ENCODE measurements at regions not wholly inside any gene's neighbourhood (a gene's known extent, or its start where the extent isn't known, plus 50 kb on each side); places are given as distances from the start of the nearest gene placed in this dataset.
"Not testable (repeated sequence)": the region's sequence is repeated elsewhere in the genome, so short reads cannot be mapped to it uniquely, and the experiment has no call there.

DNA sequence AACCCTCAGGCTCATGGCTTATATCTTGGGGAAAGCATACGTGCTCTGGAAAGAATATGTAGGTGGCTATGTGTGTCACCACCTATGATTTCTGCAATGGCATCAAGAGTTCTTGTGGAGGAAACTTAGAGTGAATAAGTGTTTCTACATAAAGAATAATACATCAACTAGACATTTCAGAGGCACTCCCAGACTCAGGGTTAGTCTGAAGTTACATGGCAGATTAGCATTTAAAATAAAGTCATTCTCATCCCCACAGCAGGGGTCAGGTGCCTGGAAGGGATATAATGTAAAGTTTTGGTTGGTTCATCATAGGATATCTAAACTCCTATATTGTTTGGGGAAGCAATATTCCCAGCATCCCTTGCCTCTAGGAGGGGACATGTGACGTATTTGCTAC is 182.1 kb downstream of the PCTP start:
- DNase-seq (ENCODE audit: low read depth) (no peak), FAIRE-seq (no peak)
- Histone ChIP-seq H3K4me3 (ENCODE audit: low read depth, low read length) (no peak overlapping the region), H3K36me3 (ENCODE audit: control insufficient read depth, insufficient read depth, low read length) (no peaks in the 10 kb centered on the region), H3K27me3 (ENCODE audit: control insufficient read depth, insufficient read depth, low read length) (no peaks in the 10 kb centered on the region)
- TF ChIP-seq, protein P1, sequence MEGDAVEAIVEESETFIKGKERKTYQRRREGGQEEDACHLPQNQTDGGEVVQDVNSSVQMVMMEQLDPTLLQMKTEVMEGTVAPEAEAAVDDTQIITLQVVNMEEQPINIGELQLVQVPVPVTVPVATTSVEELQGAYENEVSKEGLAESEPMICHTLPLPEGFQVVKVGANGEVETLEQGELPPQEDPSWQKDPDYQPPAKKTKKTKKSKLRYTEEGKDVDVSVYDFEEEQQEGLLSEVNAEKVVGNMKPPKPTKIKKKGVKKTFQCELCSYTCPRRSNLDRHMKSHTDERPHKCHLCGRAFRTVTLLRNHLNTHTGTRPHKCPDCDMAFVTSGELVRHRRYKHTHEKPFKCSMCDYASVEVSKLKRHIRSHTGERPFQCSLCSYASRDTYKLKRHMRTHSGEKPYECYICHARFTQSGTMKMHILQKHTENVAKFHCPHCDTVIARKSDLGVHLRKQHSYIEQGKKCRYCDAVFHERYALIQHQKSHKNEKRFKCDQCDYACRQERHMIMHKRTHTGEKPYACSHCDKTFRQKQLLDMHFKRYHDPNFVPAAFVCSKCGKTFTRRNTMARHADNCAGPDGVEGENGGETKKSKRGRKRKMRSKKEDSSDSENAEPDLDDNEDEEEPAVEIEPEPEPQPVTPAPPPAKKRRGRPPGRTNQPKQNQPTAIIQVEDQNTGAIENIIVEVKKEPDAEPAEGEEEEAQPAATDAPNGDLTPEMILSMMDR (IDR thresholded peaks at IDR 0.05; ENCODE audit: insufficient read depth, low read length, severe bottlenecking), result no peak

DNA sequence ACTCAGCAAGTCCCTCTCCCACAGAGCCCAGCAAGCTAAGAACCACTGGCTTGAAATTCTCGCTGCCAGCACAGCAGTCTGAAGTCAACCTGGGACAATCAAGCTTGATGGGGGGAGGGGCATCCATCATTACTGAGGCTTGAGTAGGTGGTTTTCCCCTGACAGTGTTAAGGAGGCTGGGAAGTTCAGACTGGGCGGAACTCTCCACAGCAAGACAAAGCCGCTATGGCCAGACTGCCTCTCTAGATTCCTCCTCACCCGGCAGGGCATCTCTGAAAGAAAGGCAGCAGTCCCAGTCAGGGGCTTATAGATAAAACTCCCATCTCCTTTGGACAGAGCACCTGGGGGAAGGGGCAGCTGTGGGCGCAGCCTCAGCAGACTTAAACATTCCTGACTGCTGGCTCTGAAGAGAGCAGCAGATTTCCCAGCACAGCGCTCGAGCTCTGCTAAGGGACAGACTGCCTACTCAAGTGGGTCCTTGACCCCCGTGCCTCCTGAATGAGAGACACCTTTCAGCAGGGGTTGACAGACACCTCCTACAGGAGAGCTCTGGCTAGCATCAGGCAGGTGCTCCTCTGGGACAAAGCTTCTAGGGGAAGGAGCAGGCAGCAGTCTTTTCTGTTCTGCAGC is 188.4 kb downstream of the PCTP start:
- not testable (repeated sequence) for H3K36me3 ChIP-seq (ENCODE audit: control insufficient read depth, insufficient read depth, low read length); H3K27me3 ChIP-seq (ENCODE audit: control insufficient read depth, insufficient read depth, low read length); FAIRE-seq; H3K4me3 ChIP-seq (ENCODE audit: low read depth, low read length); DNase-seq (ENCODE audit: low read depth)

DNA sequence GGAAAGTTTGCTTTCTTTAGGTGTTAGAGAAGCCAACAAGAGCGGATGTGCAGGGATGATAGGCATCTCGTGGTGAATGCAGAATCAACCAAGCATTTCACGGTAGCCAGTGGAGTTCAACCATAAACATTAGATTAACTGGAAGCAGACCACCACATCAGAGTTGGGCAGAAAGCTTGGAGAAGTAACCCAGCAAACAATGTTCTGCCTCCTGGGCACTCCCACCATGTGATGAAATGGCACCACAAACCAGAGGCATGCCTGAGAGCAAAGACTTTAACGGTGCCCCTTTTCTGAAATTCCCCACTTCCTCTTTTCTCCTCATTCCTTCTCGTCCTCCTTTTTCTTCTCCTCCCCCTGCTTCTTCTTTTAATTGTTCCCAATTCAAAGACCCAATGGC is 193.5 kb upstream of the ANKFN1 start:
- no peak for DNase-seq (ENCODE audit: low read depth)
- TF ChIP-seq, protein P1 (IDR thresholded peaks at IDR 0.05; ENCODE audit: insufficient read depth, low read length, severe bottlenecking), result no peak
- no peak for FAIRE-seq
- Histone ChIP-seq H3K4me3 (ENCODE audit: low read depth, low read length) (no peak overlapping the region), H3K27me3 (ENCODE audit: control insufficient read depth, insufficient read depth, low read length) (no peaks in the 10 kb centered on the region), H3K36me3 (ENCODE audit: control insufficient read depth, insufficient read depth, low read length) (no peaks in the 10 kb centered on the region)

DNA sequence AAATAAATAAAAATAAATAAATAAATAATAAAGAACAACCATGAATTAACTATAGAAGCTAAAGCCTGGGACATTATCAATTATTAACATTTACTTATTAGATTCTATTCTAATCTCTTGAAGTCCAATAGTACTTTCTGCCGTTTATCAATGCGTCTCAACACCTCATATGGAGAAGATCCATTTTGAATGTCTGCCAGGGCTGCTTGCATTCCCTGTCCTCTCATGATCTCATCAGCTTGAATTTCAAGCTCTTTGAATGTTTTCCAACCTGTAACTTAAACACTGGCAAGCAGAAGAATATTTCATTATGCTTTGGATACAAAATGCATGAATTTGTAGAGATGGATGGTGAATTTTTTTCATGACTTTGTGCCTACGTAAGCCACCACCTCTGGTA is 191.9 kb upstream of the ANKFN1 start:
- TF ChIP-seq, protein P1 (IDR thresholded peaks at IDR 0.05; ENCODE audit: insufficient read depth, low read length, severe bottlenecking), result no peak
- no peak overlapping the region for H3K4me3 ChIP-seq (ENCODE audit: low read depth, low read length)
- DNase-seq (ENCODE audit: low read depth) (no peak), FAIRE-seq (no peak)
- no peaks in the 10 kb centered on the region for H3K27me3 ChIP-seq (ENCODE audit: control insufficient read depth, insufficient read depth, low read length)
- no peaks in the 10 kb centered on the region for H3K36me3 ChIP-seq (ENCODE audit: control insufficient read depth, insufficient read depth, low read length)

DNA sequence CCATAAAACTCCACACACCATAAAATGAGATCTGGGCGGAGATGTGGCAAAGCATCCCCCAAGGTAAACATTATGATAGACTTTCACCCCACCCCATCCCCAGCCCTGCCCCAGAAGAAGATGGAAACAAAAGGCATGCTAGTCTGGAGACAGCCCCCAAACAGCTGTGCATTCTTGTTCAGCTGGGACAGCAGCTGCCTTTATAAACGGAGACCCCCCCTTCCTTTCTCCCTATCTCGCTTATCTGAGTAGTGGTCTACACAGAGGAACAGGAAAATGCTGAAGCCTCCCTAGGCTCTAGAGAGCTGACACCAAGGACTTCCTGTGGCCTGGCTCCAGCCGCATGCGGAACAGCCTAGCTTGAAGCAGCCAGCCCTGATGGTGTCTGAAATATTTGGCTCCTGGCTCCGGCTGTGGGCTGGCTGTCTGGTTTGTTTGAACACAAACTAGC is 190.3 kb upstream of the ANKFN1 start:
- no peaks in the 10 kb centered on the region for H3K36me3 ChIP-seq (ENCODE audit: control insufficient read depth, insufficient read depth, low read length)
- TF ChIP-seq, protein P1 (IDR thresholded peaks at IDR 0.05; ENCODE audit: insufficient read depth, low read length, severe bottlenecking), result no peak
- H3K4me3 ChIP-seq (ENCODE audit: low read depth, low read length), result no peak overlapping the region
- DNase-seq (ENCODE audit: low read depth) (no peak), FAIRE-seq (no peak)
- H3K27me3 ChIP-seq (ENCODE audit: control insufficient read depth, insufficient read depth, low read length), result no peaks in the 10 kb centered on the region

DNA sequence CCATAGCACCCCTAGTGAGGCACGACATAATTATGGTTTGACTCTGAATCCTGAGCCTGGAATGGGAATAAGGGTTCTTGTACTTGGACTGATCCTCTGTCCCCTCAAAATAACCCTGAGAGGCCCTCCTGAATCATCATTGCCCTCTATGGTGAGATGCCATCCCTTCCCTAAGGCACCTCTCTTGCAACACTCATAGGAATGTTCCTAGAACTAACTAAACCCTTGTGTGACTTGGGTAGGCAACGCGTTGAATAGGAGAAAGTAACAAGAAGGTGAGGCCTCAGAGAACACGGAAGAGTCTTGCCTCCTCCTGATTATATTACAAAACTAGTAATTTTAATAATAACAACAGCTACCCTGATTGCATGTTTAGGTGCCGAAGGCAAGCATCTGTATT is 189.1 kb upstream of the ANKFN1 start:
- H3K36me3 ChIP-seq (ENCODE audit: control insufficient read depth, insufficient read depth, low read length), result no peaks in the 10 kb centered on the region
- DNase-seq (ENCODE audit: low read depth) (no peak), FAIRE-seq (no peak)
- H3K4me3 ChIP-seq (ENCODE audit: low read depth, low read length), result no peak overlapping the region
- no peaks in the 10 kb centered on the region for H3K27me3 ChIP-seq (ENCODE audit: control insufficient read depth, insufficient read depth, low read length)
- TF ChIP-seq, protein P1 (IDR thresholded peaks at IDR 0.05; ENCODE audit: insufficient read depth, low read length, severe bottlenecking), result no peak

All from bronchial epithelial cell (primary cell).